C4-2B (cell line): ENCODE measurements at regions not wholly inside any gene's neighbourhood (a gene's known extent, or its start where the extent isn't known, plus 50 kb on each side); places are given as distances from the start of the nearest gene placed in this dataset.

Experiments used
- CTCF ChIP-seq: fragments of 450-650 bp; conservative IDR thresholded peaks from 2 replicates; pipeline ENCODE4 v1.5.1; 2017; ENCODE audit warnings: mild to moderate bottlenecking
- ZFX ChIP-seq: fragments of 450-650 bp; IDR thresholded peaks from 2 replicates; pipeline ENCODE4 v1.6.1; 2017

- TF ChIP-seq CTCF = no peak
- no peak for TF ChIP-seq ZFX
Measured at GRCh38 chr2:217247476-217247875, 387.6 kb upstream of the TNP1 start.
